ENCODE measurements at regions not wholly inside any gene's neighbourhood (a gene's known extent, or its start where the extent isn't known, plus 50 kb on each side); places are given as distances from the start of the nearest gene placed in this dataset.
"Not testable (repeated sequence)": the region's sequence is repeated elsewhere in the genome, so short reads cannot be mapped to it uniquely, and the experiment has no call there.

- DNase-seq (ENCODE audit: low read depth): no peak
- H3K4me3 ChIP-seq (ENCODE audit: low read length): no peak overlapping the region
- TF ChIP-seq CTCF (IDR thresholded peaks at IDR 0.05; ENCODE audit: insufficient read depth, low read depth, low read length, missing control alignments): no peak
These were observed 572.1 kb upstream of the ADAMTS9 start for GRCh38 chr3:65259946-65260345.

- H3K4me3 ChIP-seq (ENCODE audit: low read length); DNase-seq (ENCODE audit: low read depth): not testable (repeated sequence)
These were observed 565.1 kb upstream of the ADAMTS9 start for GRCh38 chr3:65252914-65253313.

GRCh38 chr3:65252266-65252665 is 564.5 kb upstream of the ADAMTS9 start:
- DNase-seq (ENCODE audit: low read depth): no peak
- no peak for TF ChIP-seq CTCF (IDR thresholded peaks at IDR 0.05; ENCODE audit: insufficient read depth, low read depth, low read length, missing control alignments)

GRCh38 chr3:65251375-65251774 is 563.6 kb upstream of the ADAMTS9 start:
- H3K4me3 ChIP-seq (ENCODE audit: low read length): no peak overlapping the region
- DNase-seq (ENCODE audit: low read depth): no peak
- TF ChIP-seq CTCF (IDR thresholded peaks at IDR 0.05; ENCODE audit: insufficient read depth, low read depth, low read length, missing control alignments): no peak

More at GRCh38 chr3:65252266-65252665, 564.5 kb upstream of the ADAMTS9 start:
- H3K4me3 ChIP-seq (ENCODE audit: low read length): no peak overlapping the region

GRCh38 chr3:65246561-65246960 is 558.8 kb upstream of the ADAMTS9 start:
- no peak for TF ChIP-seq CTCF (IDR thresholded peaks at IDR 0.05; ENCODE audit: insufficient read depth, low read depth, low read length, missing control alignments)
- DNase-seq (ENCODE audit: low read depth): no peak
- H3K4me3 ChIP-seq (ENCODE audit: low read length): no peak overlapping the region

GRCh38 chr3:65245133-65246063 is 557.6 kb upstream of the ADAMTS9 start:
- peak; percentile 17 for DNase-seq (ENCODE audit: low read depth)
- peak; percentile 29 for TF ChIP-seq CTCF (IDR thresholded peaks at IDR 0.05; ENCODE audit: insufficient read depth, low read depth, low read length, missing control alignments)
- H3K4me3 ChIP-seq (ENCODE audit: low read length): no peak overlapping the region

- no peak for TF ChIP-seq CTCF (IDR thresholded peaks at IDR 0.05; ENCODE audit: insufficient read depth, low read depth, low read length, missing control alignments)
- DNase-seq (ENCODE audit: low read depth): no peak
These were observed 552.6 kb upstream of the ADAMTS9 start for GRCh38 chr3:65240366-65240765.

More at GRCh38 chr3:65240366-65240765, 552.6 kb upstream of the ADAMTS9 start:
- no peak overlapping the region for H3K4me3 ChIP-seq (ENCODE audit: low read length)
